Liver (tissue), 8 donors: ENCODE measurements at regions not wholly inside any gene's neighbourhood (a gene's known extent, or its start where the extent isn't known, plus 50 kb on each side); places are given as distances from the start of the nearest gene placed in this dataset.

Experiments used
- DNase-seq: peaks from one replicate; pipeline ENCODE4 v3.0.0-alpha.2; 2017; ENCODE audit warnings: low spot score
- H3K27ac ChIP-seq, 2 donors: one replicate each; pipeline ENCODE4 v1.7.0; 2013; ENCODE audit warnings: inconsistent platforms in 2 of 2, low read length in 2 of 2, control low read depth in 1 of 2, low read depth in 1 of 2, mild to moderate bottlenecking in 1 of 2
- H3K27me3 ChIP-seq, 4 donors: one replicate each; pipeline versions ENCODE4 v1.6.1 to v1.7.0; 2013; ENCODE audit warnings: low read length in 3 of 4, inconsistent platforms in 1 of 4, mild to moderate bottlenecking in 1 of 4, moderate library complexity in 1 of 4; ENCODE audit not compliant: control insufficient read depth in 4 of 4, insufficient read depth in 4 of 4
- H3K36me3 ChIP-seq, 4 donors: one replicate each; pipeline versions ENCODE4 v1.6.1 to v1.7.0; 2013; ENCODE audit warnings: low read length in 3 of 4, mild to moderate bottlenecking in 3 of 4, low read depth in 1 of 4, moderate library complexity in 1 of 4; ENCODE audit not compliant: control insufficient read depth in 4 of 4, insufficient read depth in 3 of 4
- H3K4me1 ChIP-seq, 4 donors: one replicate each; pipeline versions ENCODE4 v1.6.1 to v1.7.0; 2013; ENCODE audit warnings: low read length in 3 of 4, mild to moderate bottlenecking in 3 of 4, moderate library complexity in 1 of 4; ENCODE audit not compliant: control insufficient read depth in 4 of 4, insufficient read depth in 4 of 4
- H3K4me3 ChIP-seq, 3 donors: one replicate each; pipeline versions ENCODE4 v1.6.1 to v1.7.0; 2013; ENCODE audit warnings: low read length in 3 of 3, control low read depth in 1 of 3, low read depth in 1 of 3, mild to moderate bottlenecking in 1 of 3
- H3K9ac ChIP-seq, 2 donors: one replicate each; pipeline ENCODE4 v1.7.0; 2013; ENCODE audit warnings: low read length in 2 of 2, mild to moderate bottlenecking in 2 of 2, moderate library complexity in 2 of 2, control low read depth in 1 of 2, low read depth in 1 of 2
- H3K9me3 ChIP-seq, 4 donors: one replicate each; pipeline versions ENCODE4 v1.6.1 to v1.7.0; 2013; ENCODE audit warnings: low read length in 3 of 4; ENCODE audit not compliant: control insufficient read depth in 4 of 4
- CTCF ChIP-seq: fragments of 150-350 bp; IDR thresholded peaks from 2 replicates; pipeline ENCODE4 v1.5.1; 2017; ENCODE audit warnings: improper control_type of control experiment, low read depth, low read length; ENCODE audit not compliant: missing input control
- EGR1 ChIP-seq, 2 donors: IDR thresholded peaks; 2 replicates each; pipeline ENCODE4 v1.6.1; 2016 to 2018; ENCODE audit warnings: antibody characterized with exemption in 2 of 2, low read depth in 2 of 2
- FOXA1 ChIP-seq: IDR thresholded peaks from 2 replicates; pipeline ENCODE4 v1.6.1; 2016; ENCODE audit warnings: antibody characterized with exemption
- FOXA2 ChIP-seq: IDR thresholded peaks from 2 replicates; pipeline ENCODE4 v1.6.1; 2016; ENCODE audit warnings: antibody characterized with exemption
- GABPA ChIP-seq, 2 donors: IDR thresholded peaks in 1 of 2; conservative IDR thresholded peaks in 1 of 2; 2 replicates each; pipeline ENCODE4 v1.6.1; 2016; ENCODE audit warnings: antibody characterized with exemption in 2 of 2, mild to moderate bottlenecking in 1 of 2, moderate library complexity in 1 of 2
- HNF4A ChIP-seq, 2 donors: conservative IDR thresholded peaks; 2 replicates each; pipeline ENCODE4 v1.6.1; 2016; ENCODE audit warnings: antibody characterized with exemption in 2 of 2, mild to moderate bottlenecking in 2 of 2
- HNF4G ChIP-seq: IDR thresholded peaks from 2 replicates; pipeline ENCODE4 v1.6.1; 2016; ENCODE audit warnings: antibody characterized with exemption
- JUND ChIP-seq, 2 donors: IDR thresholded peaks; 2 replicates each; pipeline ENCODE4 v1.6.1; 2016; ENCODE audit warnings: antibody characterized with exemption in 2 of 2
- RAD21 ChIP-seq, 2 donors: IDR thresholded peaks; 2 replicates each; pipeline ENCODE4 v1.6.1; 2016; ENCODE audit warnings: antibody characterized with exemption in 2 of 2, mild to moderate bottlenecking in 2 of 2
- REST ChIP-seq: IDR thresholded peaks from 2 replicates; pipeline ENCODE4 v1.6.1; 2016; ENCODE audit warnings: antibody characterized with exemption, mild to moderate bottlenecking
- YY1 ChIP-seq: IDR thresholded peaks from 2 replicates; pipeline ENCODE4 v1.6.1; 2016; ENCODE audit warnings: antibody characterized with exemption, mild to moderate bottlenecking
- WGBS: extraction: QIAGEN DNeasy Blood & Tissue Kit; methylation state at CpG from one replicate; pipeline ENCODE4 v1.1.7; 2013; 5-methylcytosine and 5-hydroxymethylcytosine counted together
- TF ChIP-seq, protein P1 (sequence below): IDR thresholded peaks from 2 replicates; pipeline ENCODE4 v1.6.1; 2016; ENCODE audit warnings: antibody characterized with exemption
- TF ChIP-seq, protein P2 (sequence below): IDR thresholded peaks from 2 replicates; pipeline ENCODE4 v1.6.1; 2016; ENCODE audit warnings: antibody characterized with exemption
- TF ChIP-seq, protein P3 (sequence below): IDR thresholded peaks from 2 replicates; pipeline ENCODE4 v1.6.1; 2016; ENCODE audit warnings: antibody characterized with exemption
- donor health status: healthy.
- donor health status: healthy.
- donor health status: healthy.
- donor health status: healthy.
- donor health status: healthy.

- no peak overlapping the region for H3K27ac ChIP-seq
- no peaks in the 10 kb centered on the region for H3K27me3 ChIP-seq
- H3K36me3 ChIP-seq = no peaks in the 10 kb centered on the region
- no peaks in the 10 kb centered on the region for H3K4me1 ChIP-seq
- WGBS = 66% methylated on average over 2 of the region's 2 CpGs
- TF ChIP-seq HNF4A (conservative IDR thresholded peaks at IDR 0.05) (no peak), YY1 (no peak), FOXA1 (no peak), JUND (IDR thresholded peaks at IDR 0.05) (no peak), REST (no peak), HNF4G (no peak)
- no peak for DNase-seq
- H3K9me3 ChIP-seq = peaks cover 0 to 4% (median 0%) of the 10 kb centered on the region in 4 donors
- no peak overlapping the region for H3K4me3 ChIP-seq
- no peak overlapping the region for H3K9ac ChIP-seq
Observed at GRCh38 chr16:6076631-6077030, 979.0 kb upstream of the EEF2KMT start.

- WGBS = 59% methylated on average over 4 of the region's 4 CpGs
- H3K27me3 ChIP-seq = no peaks in the 10 kb centered on the region
- DNase-seq = no peak
- no peak overlapping the region for H3K27ac ChIP-seq
- H3K9me3 ChIP-seq = peaks cover 0 to 4% (median 0%) of the 10 kb centered on the region in 4 donors
- H3K9ac ChIP-seq = no peak overlapping the region
- no peak for TF ChIP-seq GABPA (IDR thresholded peaks at IDR 0.05 in 1 of 2, conservative IDR thresholded peaks at IDR 0.05 in 1 of 2)
- TF ChIP-seq, protein P1, sequence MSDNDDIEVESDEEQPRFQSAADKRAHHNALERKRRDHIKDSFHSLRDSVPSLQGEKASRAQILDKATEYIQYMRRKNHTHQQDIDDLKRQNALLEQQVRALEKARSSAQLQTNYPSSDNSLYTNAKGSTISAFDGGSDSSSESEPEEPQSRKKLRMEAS = no peak
- TF ChIP-seq HNF4A (conservative IDR thresholded peaks at IDR 0.05) = no peak
- TF ChIP-seq, protein P2, sequence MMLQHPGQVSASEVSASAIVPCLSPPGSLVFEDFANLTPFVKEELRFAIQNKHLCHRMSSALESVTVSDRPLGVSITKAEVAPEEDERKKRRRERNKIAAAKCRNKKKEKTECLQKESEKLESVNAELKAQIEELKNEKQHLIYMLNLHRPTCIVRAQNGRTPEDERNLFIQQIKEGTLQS = no peak
- no peak for TF ChIP-seq CTCF
- TF ChIP-seq RAD21 (IDR thresholded peaks at IDR 0.05) = no peak
- TF ChIP-seq EGR1 (IDR thresholded peaks at IDR 0.05; ENCODE audit: low read depth in 2 of 2) = no peak
- H3K4me1 ChIP-seq = no peaks in the 10 kb centered on the region
- H3K4me3 ChIP-seq = no peak overlapping the region
- H3K36me3 ChIP-seq = no peaks in the 10 kb centered on the region
Observed at GRCh38 chr16:6068063-6068462, 970.5 kb upstream of the EEF2KMT start.

DNA sequence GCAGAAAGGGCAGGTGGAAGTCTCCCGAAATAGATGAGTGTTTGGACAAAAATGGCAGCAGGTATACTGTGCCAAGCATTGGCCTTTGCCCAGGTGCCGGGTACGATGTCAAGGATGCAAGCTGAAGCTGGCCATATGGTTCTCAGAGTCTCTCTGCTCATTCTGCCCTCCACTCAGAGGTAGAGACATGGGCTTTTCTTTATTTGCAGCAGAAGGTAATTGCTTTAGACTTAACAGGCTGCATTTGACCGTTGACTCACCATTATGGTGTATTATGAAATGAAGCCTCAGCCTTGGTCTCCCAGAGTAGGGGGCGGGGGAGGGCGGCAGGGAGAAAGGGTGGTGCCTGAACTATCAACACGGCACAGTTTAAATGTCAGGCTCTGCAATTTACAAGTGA lies 969.1 kb upstream of the EEF2KMT start:
- H3K27ac ChIP-seq = no peak overlapping the region
- 61% methylated on average over 7 of the region's 7 CpGs for WGBS
- DNase-seq = no peak
- no peak overlapping the region for H3K4me3 ChIP-seq
- H3K4me1 ChIP-seq = no peaks in the 10 kb centered on the region
- no peaks in the 10 kb centered on the region for H3K27me3 ChIP-seq
- no peaks in the 10 kb centered on the region for H3K36me3 ChIP-seq
- no peak overlapping the region for H3K9ac ChIP-seq
- H3K9me3 ChIP-seq = no peaks in the 10 kb centered on the region
- TF ChIP-seq, protein P3, sequence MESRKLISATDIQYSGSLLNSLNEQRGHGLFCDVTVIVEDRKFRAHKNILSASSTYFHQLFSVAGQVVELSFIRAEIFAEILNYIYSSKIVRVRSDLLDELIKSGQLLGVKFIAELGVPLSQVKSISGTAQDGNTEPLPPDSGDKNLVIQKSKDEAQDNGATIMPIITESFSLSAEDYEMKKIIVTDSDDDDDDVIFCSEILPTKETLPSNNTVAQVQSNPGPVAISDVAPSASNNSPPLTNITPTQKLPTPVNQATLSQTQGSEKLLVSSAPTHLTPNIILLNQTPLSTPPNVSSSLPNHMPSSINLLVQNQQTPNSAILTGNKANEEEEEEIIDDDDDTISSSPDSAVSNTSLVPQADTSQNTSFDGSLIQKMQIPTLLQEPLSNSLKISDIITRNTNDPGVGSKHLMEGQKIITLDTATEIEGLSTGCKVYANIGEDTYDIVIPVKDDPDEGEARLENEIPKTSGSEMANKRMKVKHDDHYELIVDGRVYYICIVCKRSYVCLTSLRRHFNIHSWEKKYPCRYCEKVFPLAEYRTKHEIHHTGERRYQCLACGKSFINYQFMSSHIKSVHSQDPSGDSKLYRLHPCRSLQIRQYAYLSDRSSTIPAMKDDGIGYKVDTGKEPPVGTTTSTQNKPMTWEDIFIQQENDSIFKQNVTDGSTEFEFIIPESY = no peak
- TF ChIP-seq RAD21 (IDR thresholded peaks at IDR 0.05) = no peak
- no peak for TF ChIP-seq CTCF
- TF ChIP-seq REST = no peak
- no peak for TF ChIP-seq FOXA2
- TF ChIP-seq FOXA1 = no peak
- no peak for TF ChIP-seq JUND (IDR thresholded peaks at IDR 0.05)
